NCI-H2029 treated with DMSO at 0.1 percent for 48 hours (cell line): ENCODE measurements at regions not wholly inside any gene's neighbourhood (a gene's known extent, or its start where the extent isn't known, plus 50 kb on each side); places are given as distances from the start of the nearest gene placed in this dataset.
"Not testable (repeated sequence)": the region's sequence is repeated elsewhere in the genome, so short reads cannot be mapped to it uniquely, and the experiment has no call there.

Source experiments
- DNase-seq: peaks from one replicate; lab custom pipeline; 2025; lab: John Stamatoyannopoulos, UW

GRCh38 chr5:60517094-60517694 is 182.8 kb downstream of the DEPDC1B start:
- no peak for DNase-seq

DNA sequence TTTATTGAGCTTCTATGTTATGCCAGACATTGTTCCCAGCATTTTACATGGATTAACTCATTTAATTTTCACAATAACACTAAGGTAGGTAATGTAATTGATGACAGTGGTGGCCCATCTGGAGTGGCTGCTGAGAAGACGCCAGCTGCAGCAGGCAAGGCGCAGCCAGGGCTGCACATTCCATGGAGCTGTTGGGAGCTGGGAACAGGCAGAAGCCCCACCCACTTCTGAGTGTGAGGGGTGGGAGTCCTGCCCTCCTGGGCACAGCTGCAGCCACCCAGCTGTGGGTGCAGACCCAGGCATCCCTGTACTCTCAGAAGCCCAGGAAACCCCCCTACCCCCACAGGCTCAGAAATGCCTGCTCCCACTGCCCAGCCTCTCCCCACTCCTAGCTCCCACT is 183.3 kb downstream of the DEPDC1B start:
- no peak for DNase-seq

GRCh38 chr5:60514152-60514551 is 185.8 kb downstream of the DEPDC1B start:
- DNase-seq = no peak

- no peak for DNase-seq
Measured at GRCh38 chr5:60512117-60512516, 187.8 kb downstream of the DEPDC1B start.

DNA sequence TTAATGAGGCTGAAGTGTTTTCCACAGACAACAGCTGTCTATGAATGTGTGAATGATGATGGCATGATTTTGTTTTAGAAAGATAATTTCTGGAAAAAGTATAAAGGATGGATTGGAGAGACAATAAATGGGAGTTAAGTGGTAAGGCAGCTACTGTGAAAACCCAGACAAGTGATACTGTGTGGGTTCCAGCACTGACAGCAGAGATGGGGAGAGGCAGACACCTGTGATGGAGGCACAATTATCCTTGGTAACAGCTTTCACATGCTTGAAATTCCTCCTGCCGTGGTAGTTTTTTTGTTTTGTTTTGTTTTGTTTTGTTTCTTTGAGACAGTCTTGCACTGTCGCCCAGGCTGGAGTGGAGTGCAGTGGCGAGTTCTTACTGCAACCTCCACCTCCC is 189.3 kb downstream of the DEPDC1B start:
- no peak for DNase-seq

GRCh38 chr5:60510049-60510448 is 189.9 kb downstream of the DEPDC1B start:
- no peak for DNase-seq

DNA sequence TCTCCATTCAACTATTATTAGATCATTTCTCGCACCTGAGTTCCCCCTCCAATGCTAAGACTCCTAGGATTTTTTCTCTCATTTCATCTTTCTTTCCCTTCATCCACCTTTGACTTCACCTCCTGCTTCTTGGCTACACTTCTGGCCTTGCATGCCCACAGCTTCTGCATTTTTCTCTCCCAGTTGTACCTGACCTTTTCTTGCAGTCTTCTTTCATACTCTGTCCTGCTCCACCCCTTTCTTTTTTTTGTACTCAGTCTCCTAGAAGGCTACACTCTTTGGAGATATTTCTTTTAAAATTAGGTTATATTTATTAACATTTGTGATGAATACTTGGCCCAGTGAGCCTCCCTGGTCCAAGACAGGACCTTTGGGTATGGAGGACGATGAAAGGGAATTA is 190.4 kb downstream of the DEPDC1B start:
- no peak for DNase-seq

DNA sequence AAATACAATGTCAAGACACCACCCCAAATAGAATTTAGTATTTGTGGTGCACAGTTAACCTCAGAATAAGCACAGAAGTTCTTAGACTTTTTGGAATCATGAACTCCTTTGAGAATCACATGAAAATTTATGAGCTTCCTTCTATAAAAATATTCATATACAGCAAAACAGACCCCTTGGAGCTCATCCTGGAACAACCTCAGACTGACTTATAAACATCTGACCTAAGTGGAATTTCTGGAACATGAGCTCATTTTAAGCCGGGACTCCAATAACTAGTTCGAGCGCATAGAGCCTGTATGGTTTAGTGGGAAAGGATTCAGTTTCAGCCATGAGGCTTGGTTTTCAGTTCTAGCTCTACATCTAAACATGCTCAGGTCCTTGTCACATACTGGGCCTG is 192.3 kb downstream of the DEPDC1B start:
- DNase-seq = no peak

DNA sequence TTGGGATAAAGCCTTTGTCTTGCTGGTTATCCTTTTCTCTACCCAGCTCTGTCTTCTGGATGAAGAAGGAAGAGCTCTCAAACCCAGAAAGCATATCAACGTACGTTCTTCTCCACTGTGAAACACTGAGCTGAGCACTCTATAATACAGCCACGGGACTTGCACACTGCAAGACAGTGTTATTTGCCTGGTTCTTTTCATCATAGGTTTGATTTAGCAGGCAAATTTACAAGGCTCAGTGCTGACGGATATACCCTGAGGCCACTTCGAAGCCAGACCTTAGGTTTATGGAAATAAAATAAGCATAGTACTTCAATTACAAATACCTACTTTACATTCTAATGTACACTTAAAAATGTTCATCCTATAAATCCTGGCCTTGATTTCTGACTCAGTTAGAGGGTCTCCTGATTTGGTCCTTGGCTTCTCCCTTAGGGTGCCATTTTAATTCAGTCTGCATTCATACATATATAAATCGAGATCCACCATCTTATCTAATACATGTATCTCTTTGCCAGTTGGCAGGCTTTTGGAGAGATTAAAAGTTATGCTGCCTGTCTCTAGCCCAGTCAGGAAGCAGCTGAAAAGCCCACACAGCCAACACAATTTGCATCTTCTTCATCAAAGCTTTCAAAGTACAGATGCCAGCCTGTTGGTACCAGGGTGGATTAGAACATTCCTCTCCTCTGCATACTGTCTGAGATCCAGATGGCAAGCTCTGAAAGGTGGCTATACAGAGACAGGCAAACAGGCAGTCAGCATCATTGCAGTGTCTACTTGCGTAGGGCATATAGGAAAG is 194.4 kb downstream of the DEPDC1B start:
- DNase-seq = no peak

GRCh38 chr5:60504342-60504741 is 195.6 kb downstream of the DEPDC1B start:
- DNase-seq = no peak

DNA sequence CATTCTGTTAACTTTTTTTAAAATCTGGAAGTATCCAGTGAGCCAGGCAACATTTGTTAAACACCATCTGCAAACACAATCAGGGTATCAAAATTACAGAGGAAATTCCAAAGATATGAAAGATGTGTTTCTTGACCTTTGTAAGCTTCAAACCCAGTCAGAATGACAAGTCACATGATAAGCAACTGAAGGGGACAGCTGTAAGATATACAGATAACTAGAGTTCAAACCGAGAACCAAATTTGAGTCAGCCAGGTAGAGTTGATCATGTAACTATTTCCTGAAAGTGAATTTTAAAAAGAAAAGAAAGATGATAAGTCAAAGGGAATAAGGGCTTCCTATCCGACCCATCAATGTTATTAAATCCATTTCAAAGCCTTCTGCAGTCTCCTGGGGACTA is 196.2 kb downstream of the DEPDC1B start:
- no peak for DNase-seq

- no peak for DNase-seq
Measured at GRCh38 chr5:60497706-60498500, 202.1 kb downstream of the DEPDC1B start.

- no peak for DNase-seq
Measured at GRCh38 chr5:60495644-60496520, 204.1 kb downstream of the DEPDC1B start.

DNA sequence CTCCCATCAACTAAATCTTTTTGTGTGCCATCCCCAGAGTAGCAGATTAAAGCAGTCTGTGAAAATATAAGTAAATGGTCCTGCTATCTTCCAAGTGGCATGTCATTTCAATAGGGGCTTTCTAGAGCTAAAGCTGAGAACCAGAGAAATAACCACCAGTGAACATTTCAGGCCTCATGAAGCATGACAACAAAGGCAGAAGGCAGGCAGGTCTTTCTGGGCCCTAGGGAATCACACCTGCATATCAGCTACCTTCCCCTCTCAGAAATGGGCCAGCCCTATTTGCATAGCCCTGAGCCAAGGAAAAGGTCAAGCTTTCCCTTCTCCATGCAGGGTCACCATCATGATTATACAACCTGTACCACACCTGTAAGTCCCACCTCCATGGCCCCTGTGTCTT is 205.3 kb downstream of the DEPDC1B start:
- no peak for DNase-seq

- DNase-seq = no peak
Measured at GRCh38 chr5:60494144-60494543, 205.8 kb downstream of the DEPDC1B start.

GRCh38 chr5:60493372-60493771 is 206.6 kb downstream of the DEPDC1B start:
- no peak for DNase-seq

- no peak for DNase-seq
Measured at GRCh38 chr5:60492958-60493357, 207.0 kb downstream of the DEPDC1B start.

- DNase-seq = not testable (repeated sequence)
Measured at GRCh38 chr5:60492358-60492757, 207.6 kb downstream of the DEPDC1B start.

DNA sequence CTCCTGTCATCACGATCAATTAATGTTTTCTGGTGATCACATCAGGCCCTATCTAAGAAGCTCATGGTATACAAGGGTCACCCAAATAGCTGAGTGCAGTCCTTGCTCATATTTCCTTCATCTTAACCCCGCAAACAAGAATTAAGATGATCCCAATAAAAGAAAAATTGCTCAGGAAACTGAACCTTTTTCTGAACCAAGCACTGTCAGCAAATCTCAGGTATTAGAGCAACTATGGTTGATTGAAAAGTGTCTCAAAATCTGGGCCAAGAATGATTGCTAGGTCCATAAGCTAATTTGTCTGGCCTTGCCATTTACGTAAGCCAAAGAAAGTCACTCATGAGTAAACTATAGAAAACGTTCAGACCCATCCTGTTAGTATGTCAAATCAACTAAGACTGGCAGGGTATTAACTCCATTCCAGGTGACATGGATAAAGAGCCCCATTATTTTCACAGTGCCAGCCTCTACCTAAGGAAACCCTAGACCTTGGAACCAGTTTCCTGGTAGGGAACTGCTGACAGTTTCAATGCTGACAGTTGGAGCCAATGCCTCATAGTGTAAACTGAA is 209.3 kb downstream of the DEPDC1B start:
- DNase-seq = no peak

DNA sequence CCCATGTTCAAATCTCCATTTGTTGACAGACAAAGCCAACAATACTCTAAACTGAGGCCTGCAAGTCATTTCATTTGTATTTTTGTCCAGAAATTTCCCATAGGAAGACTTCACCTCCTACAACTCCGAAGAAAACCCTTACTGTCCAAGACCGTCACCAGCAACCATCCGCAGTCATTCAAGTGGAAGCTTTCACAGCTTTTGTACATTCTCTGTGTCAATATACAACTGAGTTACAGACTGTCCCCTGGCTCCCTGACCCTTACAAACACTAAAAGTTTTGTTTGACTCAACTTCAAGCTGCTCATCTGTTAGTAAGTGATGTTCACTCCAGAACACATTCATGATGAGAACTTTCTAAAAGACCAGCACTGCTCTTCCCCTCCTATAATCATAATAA is 210.1 kb downstream of the DEPDC1B start:
- DNase-seq = no peak

DNA sequence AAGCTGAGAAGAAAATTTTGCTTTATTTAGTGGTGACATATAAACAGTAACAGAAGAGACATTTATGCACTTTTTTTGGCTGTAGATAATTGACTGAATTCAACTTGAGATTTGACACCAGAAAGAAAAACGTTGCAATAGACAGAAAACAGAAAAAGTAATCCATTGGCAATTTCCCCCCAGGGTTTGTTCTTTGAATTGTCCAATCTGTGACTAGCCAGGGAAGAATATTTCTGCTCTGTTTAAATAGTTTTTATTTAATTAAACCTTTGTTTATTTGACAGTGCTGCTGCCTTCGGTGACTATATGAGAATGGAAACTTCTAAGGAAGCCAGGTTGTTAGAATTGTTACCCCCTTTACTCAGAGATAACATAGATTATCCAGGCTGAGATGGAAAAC is 210.6 kb downstream of the DEPDC1B start:
- DNase-seq = no peak
